ENCODE measurements at regions not wholly inside any gene's neighbourhood (a gene's known extent, or its start where the extent isn't known, plus 50 kb on each side); places are given as distances from the start of the nearest gene placed in this dataset.

- TF ChIP-seq CTCF (IDR thresholded peaks at IDR 0.05): no peak
- TF ChIP-seq POLR2AphosphoS5 (IDR thresholded peaks at IDR 0.05): no peak
- no peak for TF ChIP-seq EP300 (IDR thresholded peaks at IDR 0.05)
- TF ChIP-seq POLR2A (IDR thresholded peaks at IDR 0.05; ENCODE audit: low read depth): no peak
Observed at GRCh38 chr11:71109586-71109985, 142.8 kb downstream of the SHANK2 start.
